Mesendoderm (in vitro differentiated cells): ENCODE measurements at regions not wholly inside any gene's neighbourhood (a gene's known extent, or its start where the extent isn't known, plus 50 kb on each side); places are given as distances from the start of the nearest gene placed in this dataset.

Experiments
- DNase-seq: peaks from one replicate; pipeline ENCODE4 v3.0.0; 2013
- H2AK5ac ChIP-seq: 2 replicates; pipeline ENCODE4 v1.6.1; 2013; ENCODE audit warnings: low read length, inconsistent platforms
- H2BK120ac ChIP-seq: 2 replicates; pipeline ENCODE4 v1.6.1; 2013; ENCODE audit warnings: low read depth, mild to moderate bottlenecking, low read length, moderate library complexity, mixed read lengths
- H2BK15ac ChIP-seq: replicated peaks from 2 replicates; pipeline ENCODE4 v1.6.1; 2013; ENCODE audit warnings: low read depth, mild to moderate bottlenecking, moderate library complexity
- H2BK5ac ChIP-seq: 2 replicates; pipeline ENCODE4 v1.6.1; 2013; ENCODE audit warnings: low read length, inconsistent platforms
- H3K18ac ChIP-seq: 2 replicates; pipeline ENCODE4 v1.6.1; 2013; ENCODE audit warnings: mild to moderate bottlenecking, low read length, mixed read lengths
- H3K23ac ChIP-seq: one replicate; pipeline ENCODE4 v1.6.1; 2013; ENCODE audit warnings: low read length
- H3K27ac ChIP-seq: 2 replicates; pipeline ENCODE4 v1.5.1; 2013; ENCODE audit warnings: low read depth, mild to moderate bottlenecking, inconsistent platforms, low read length, moderate library complexity
- H3K27me3 ChIP-seq: 2 replicates; pipeline ENCODE4 v1.6.1; 2013; ENCODE audit warnings: low read length, control low read depth, mild to moderate bottlenecking, inconsistent platforms; ENCODE audit not compliant: insufficient read depth, poor library complexity
- H3K36me3 ChIP-seq: 2 replicates; pipeline ENCODE4 v1.6.1; 2013; ENCODE audit warnings: low read length, inconsistent platforms; ENCODE audit not compliant: control insufficient read depth, insufficient read depth
- H3K4ac ChIP-seq: one replicate; pipeline ENCODE4 v1.6.1; 2013; ENCODE audit warnings: low read depth, mild to moderate bottlenecking, low read length, moderate library complexity
- H3K4me1 ChIP-seq: 2 replicates; pipeline ENCODE4 v1.6.1; 2013; ENCODE audit warnings: low read depth, low read length, inconsistent platforms; ENCODE audit not compliant: control insufficient read depth
- H3K4me2 ChIP-seq: 2 replicates; pipeline ENCODE4 v1.6.1; 2013; ENCODE audit warnings: low read length
- H3K4me3 ChIP-seq: 2 replicates; pipeline ENCODE4 v1.5.1; 2013; ENCODE audit warnings: mild to moderate bottlenecking, low read length
- H3K56ac ChIP-seq: one replicate; pipeline ENCODE4 v1.6.1; 2013; ENCODE audit warnings: low read length
- H3K79me1 ChIP-seq: 2 replicates; pipeline ENCODE4 v1.6.1; 2013; ENCODE audit warnings: low read length, inconsistent platforms
- H3K79me2 ChIP-seq: 2 replicates; pipeline ENCODE4 v1.6.1; 2013; ENCODE audit warnings: mild to moderate bottlenecking, low read length; ENCODE audit not compliant: control insufficient read depth, insufficient read depth
- H3K9ac ChIP-seq: 2 replicates; pipeline ENCODE4 v1.6.1; 2013; ENCODE audit warnings: low read length, inconsistent platforms
- H4K5ac ChIP-seq: one replicate; pipeline ENCODE4 v1.6.1; 2013; ENCODE audit warnings: low read length
- H4K8ac ChIP-seq: one replicate; pipeline ENCODE4 v1.6.1; 2013; ENCODE audit warnings: low read depth, mild to moderate bottlenecking, control low read depth, low read length, moderate library complexity
- WGBS: extraction: QIAGEN DNeasy Blood & Tissue Kit; methylation state at CpG from one replicate; pipeline ENCODE4 v1.1.7; 2013; ENCODE audit warnings: low lambda C conversion rate, missing lambda C conversion rate; ENCODE audit not compliant: insufficient coverage; ENCODE audit errors: extremely low coverage; 5-methylcytosine and 5-hydroxymethylcytosine counted together

DNA sequence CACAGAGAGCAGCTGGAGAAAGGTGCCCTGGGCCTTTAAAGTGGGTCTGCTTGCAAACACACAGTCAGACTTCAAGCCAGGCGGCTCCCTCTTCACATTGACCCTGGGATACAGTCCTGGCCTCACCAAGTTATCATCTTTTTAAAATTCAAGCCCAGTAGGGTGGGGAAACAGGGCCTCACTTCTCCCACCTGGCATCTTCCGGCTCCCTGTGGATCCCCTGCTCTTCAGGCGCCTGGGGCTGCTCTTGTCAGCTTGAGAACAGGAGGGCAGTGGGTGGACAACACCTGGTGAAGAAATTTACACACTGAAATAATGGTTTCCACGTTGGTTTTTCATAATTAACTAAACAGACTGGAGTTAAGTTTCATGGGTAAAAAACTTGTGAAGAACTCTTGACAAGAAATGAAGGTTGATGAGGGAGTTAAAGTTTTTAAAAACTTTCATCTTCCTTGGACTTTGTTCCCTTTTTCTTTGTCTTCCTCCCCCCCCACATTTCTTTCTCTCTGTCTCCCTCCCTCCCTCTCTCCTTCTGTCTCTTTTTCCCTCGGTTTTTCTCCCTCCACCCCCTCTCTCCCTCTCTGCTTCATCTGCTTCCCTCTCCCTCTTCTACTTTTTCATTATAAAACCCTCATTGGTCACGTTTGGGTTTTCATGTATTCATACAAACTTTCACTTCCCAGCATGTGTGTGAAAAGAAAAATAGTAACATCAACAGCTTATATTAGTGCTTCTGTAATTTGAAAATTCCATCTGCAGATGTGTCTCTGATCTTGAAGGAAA is 219.6 kb downstream of the DMRT2 start:
- no peak overlapping the region for H3K4me3 ChIP-seq
- H3K4me2 ChIP-seq, result no peak overlapping the region
- no peak overlapping the region for H4K5ac ChIP-seq
- no peaks in the 10 kb centered on the region for H3K36me3 ChIP-seq
- WGBS, result no CpG with 5 or more reads among the region's 6 CpGs
- no peak overlapping the region for H3K9ac ChIP-seq
- no peak overlapping the region for H4K8ac ChIP-seq
- H2BK15ac ChIP-seq, result no peak overlapping the region
- no peak overlapping the region for H3K27ac ChIP-seq
- no peak overlapping the region for H3K23ac ChIP-seq
- H3K56ac ChIP-seq, result no peak overlapping the region
- H2AK5ac ChIP-seq, result no peak overlapping the region
- no peak overlapping the region for H3K4ac ChIP-seq
- H2BK5ac ChIP-seq, result no peak overlapping the region
- H3K4me1 ChIP-seq, result no peaks in the 10 kb centered on the region
- no peaks in the 10 kb centered on the region for H3K79me1 ChIP-seq
- H3K18ac ChIP-seq, result no peak overlapping the region
- no peak overlapping the region for H2BK120ac ChIP-seq
- no peak for DNase-seq
- no peaks in the 10 kb centered on the region for H3K79me2 ChIP-seq
- H3K27me3 ChIP-seq, result no peaks in the 10 kb centered on the region

DNA sequence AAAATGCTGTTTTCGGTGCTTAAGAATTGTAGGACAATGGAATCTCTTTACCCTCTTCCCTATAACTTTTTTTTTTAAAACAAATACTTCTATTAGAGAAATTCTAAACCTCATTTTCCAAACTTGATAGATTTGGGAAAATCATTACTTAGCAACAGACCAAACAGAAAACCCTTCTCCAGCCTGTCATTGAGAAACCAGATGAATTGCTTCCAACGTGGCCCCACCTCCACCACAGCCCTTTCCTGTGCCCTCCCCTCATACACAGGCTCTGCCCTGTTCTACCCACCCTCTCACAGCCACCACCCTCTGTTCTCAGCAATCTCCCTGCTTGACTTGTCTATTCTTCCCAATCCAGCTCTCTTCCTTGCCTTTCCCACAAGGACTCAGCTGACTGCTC is 221.2 kb downstream of the DMRT2 start:
- no peak overlapping the region for H3K4ac ChIP-seq
- H2AK5ac ChIP-seq, result no peak overlapping the region
- no peaks in the 10 kb centered on the region for H3K4me1 ChIP-seq
- H2BK15ac ChIP-seq, result no peak overlapping the region
- H3K79me1 ChIP-seq, result no peaks in the 10 kb centered on the region
- no peak overlapping the region for H3K56ac ChIP-seq
- H3K27me3 ChIP-seq, result no peaks in the 10 kb centered on the region
- no peak overlapping the region for H3K18ac ChIP-seq
- no peak overlapping the region for H3K27ac ChIP-seq
- H2BK120ac ChIP-seq, result no peak overlapping the region
- no peak overlapping the region for H3K4me2 ChIP-seq
- H3K4me3 ChIP-seq, result no peak overlapping the region
- no peak overlapping the region for H3K9ac ChIP-seq
- H3K23ac ChIP-seq, result no peak overlapping the region
- no peaks in the 10 kb centered on the region for H3K36me3 ChIP-seq
- H3K79me2 ChIP-seq, result no peaks in the 10 kb centered on the region
- WGBS, result no CpG with 5 or more reads among the region's 2 CpGs
- no peak overlapping the region for H2BK5ac ChIP-seq
- H4K5ac ChIP-seq, result no peak overlapping the region
- no peak overlapping the region for H4K8ac ChIP-seq
- no peak for DNase-seq

DNA sequence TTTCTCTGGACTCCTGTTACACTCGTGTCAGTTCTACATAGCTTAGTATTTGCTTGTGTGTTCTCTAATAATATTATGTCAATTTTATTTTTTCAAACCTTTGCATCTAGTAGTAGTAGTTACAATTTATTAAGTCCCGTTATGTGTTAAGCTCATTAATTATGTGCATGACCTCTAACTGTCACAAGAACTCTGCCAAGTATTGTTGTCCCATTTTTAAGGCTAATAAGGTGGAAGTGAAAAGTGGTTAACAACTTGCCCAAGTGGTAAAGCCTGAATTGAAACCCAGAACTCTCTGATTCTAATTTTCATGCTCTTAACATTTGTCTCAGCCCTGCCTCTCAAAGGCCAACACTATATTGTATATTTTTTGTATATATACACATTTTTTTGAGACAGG is 221.6 kb downstream of the DMRT2 start:
- Histone ChIP-seq H3K9ac (no peak overlapping the region), H2BK5ac (no peak overlapping the region), H3K56ac (no peak overlapping the region), H3K4ac (no peak overlapping the region), H3K27me3 (no peaks in the 10 kb centered on the region), H3K4me1 (no peaks in the 10 kb centered on the region), H2BK120ac (no peak overlapping the region), H3K79me2 (no peaks in the 10 kb centered on the region), H3K36me3 (no peaks in the 10 kb centered on the region), H3K4me3 (no peak overlapping the region), H4K8ac (no peak overlapping the region), H2AK5ac (no peak overlapping the region), H3K79me1 (no peaks in the 10 kb centered on the region), H3K27ac (no peak overlapping the region), H3K18ac (no peak overlapping the region), H4K5ac (no peak overlapping the region), H3K4me2 (no peak overlapping the region), H2BK15ac (no peak overlapping the region), H3K23ac (no peak overlapping the region)
- no CpG with 5 or more reads among the region's 2 CpGs for WGBS
- no peak for DNase-seq

DNA sequence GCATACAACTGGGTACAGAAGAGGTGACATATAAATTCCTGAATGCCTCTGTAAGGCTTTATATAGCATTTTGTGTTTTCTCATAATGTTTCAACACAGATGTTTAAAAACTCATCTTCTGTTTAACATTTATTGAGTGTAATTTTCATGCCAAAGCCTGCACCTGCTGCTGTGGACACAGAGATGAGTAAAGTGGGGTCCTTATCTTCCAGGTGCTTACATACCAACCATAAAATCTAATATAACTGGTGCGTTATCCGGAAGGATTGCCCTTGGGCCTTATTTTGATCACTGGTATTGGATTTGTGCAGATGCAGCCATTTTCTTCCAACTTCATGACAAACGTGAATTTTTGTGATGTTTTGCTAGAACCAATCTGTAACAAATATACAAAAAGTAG is 222.3 kb downstream of the DMRT2 start:
- Histone ChIP-seq H3K4me3 (no peak overlapping the region), H2BK5ac (no peak overlapping the region), H4K8ac (no peak overlapping the region), H3K27me3 (no peaks in the 10 kb centered on the region), H3K23ac (no peak overlapping the region), H2BK120ac (no peak overlapping the region), H3K18ac (no peak overlapping the region), H3K79me1 (no peaks in the 10 kb centered on the region), H2BK15ac (no peak overlapping the region), H3K79me2 (no peaks in the 10 kb centered on the region), H3K4ac (no peak overlapping the region), H3K9ac (no peak overlapping the region), H3K4me2 (no peak overlapping the region), H4K5ac (no peak overlapping the region), H3K56ac (no peak overlapping the region), H2AK5ac (no peak overlapping the region), H3K36me3 (no peaks in the 10 kb centered on the region), H3K4me1 (no peaks in the 10 kb centered on the region), H3K27ac (no peak overlapping the region)
- WGBS, result no CpG with 5 or more reads among the region's 3 CpGs
- DNase-seq, result no peak

DNA sequence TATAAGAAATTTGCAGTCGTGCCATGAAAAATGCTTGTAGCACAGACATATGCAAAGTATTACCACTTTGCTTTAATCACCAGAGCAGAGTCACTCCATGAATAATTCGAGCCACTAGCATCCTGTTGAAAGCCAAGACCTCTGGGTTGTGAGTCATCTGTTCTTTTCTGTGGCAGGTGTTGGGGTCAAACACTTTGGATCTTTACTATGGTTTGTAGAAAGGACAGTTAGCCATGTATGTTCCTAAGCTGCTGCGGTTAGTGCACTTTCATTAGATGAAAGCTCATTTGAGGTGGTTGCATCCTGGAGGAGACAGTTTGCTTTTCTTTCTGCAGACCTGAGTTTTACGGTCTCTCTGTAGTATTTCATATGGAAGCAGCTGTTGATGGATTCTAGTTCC is 223.7 kb downstream of the DMRT2 start:
- Histone ChIP-seq H3K4me1 (no peaks in the 10 kb centered on the region), H4K5ac (no peak overlapping the region), H3K79me2 (no peaks in the 10 kb centered on the region), H4K8ac (no peak overlapping the region), H3K27me3 (no peaks in the 10 kb centered on the region), H3K4me2 (no peak overlapping the region), H3K4ac (no peak overlapping the region), H3K36me3 (no peaks in the 10 kb centered on the region), H3K4me3 (no peak overlapping the region), H3K56ac (no peak overlapping the region), H3K9ac (no peak overlapping the region), H2BK5ac (no peak overlapping the region), H2BK120ac (no peak overlapping the region), H2BK15ac (no peak overlapping the region), H3K23ac (no peak overlapping the region), H3K27ac (no peak overlapping the region), H3K18ac (no peak overlapping the region), H3K79me1 (no peaks in the 10 kb centered on the region), H2AK5ac (no peak overlapping the region)
- no CpG with 5 or more reads among the region's 4 CpGs for WGBS
- peak; percentile 48 for DNase-seq

DNA sequence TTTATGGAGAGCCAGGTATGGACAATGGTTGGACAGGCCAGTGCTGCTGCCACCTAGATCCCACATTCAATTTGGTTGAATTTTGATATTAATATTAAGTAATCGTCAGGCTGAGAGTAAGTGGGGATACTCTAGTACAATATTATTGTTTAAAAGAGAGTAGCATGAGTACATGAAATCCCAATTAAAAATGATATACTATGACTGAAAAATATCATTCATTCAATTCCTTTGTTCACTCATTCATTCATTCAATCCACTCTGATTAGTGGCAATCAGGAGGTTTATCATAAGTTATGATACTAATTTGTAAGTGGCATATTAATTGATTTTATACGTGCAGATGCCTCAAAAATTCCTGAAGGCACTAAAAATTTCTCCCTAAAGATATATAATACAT is 224.2 kb downstream of the DMRT2 start:
- no peaks in the 10 kb centered on the region for H3K79me1 ChIP-seq
- no peak overlapping the region for H3K4me2 ChIP-seq
- no peak overlapping the region for H2AK5ac ChIP-seq
- H3K79me2 ChIP-seq, result no peaks in the 10 kb centered on the region
- no peaks in the 10 kb centered on the region for H3K36me3 ChIP-seq
- H4K5ac ChIP-seq, result no peak overlapping the region
- no peak overlapping the region for H2BK15ac ChIP-seq
- no peak for DNase-seq
- no peak overlapping the region for H2BK5ac ChIP-seq
- H2BK120ac ChIP-seq, result no peak overlapping the region
- no peak overlapping the region for H3K27ac ChIP-seq
- no peaks in the 10 kb centered on the region for H3K27me3 ChIP-seq
- no peak overlapping the region for H3K9ac ChIP-seq
- no peak overlapping the region for H3K4me3 ChIP-seq
- WGBS, result no CpG with 5 or more reads among the region's 2 CpGs
- no peak overlapping the region for H4K8ac ChIP-seq
- H3K18ac ChIP-seq, result no peak overlapping the region
- H3K4ac ChIP-seq, result no peak overlapping the region
- no peak overlapping the region for H3K56ac ChIP-seq
- H3K23ac ChIP-seq, result no peak overlapping the region
- H3K4me1 ChIP-seq, result no peaks in the 10 kb centered on the region
